Osteoblast (primary cell): ENCODE measurements at regions not wholly inside any gene's neighbourhood (a gene's known extent, or its start where the extent isn't known, plus 50 kb on each side); places are given as distances from the start of the nearest gene placed in this dataset.
A peak's percentile ranks its signal among the peaks of the same experiment; 100 is the strongest.
"Not testable (repeated sequence)": the region's sequence is repeated elsewhere in the genome, so short reads cannot be mapped to it uniquely, and the experiment has no call there.

ENCODE experiments used
- DNase-seq: peaks from one replicate; pipeline ENCODE4 v3.0.0; 2011; ENCODE audit warnings: low spot score, mixed read lengths; ENCODE audit not compliant: insufficient read length; ENCODE audit errors: missing footprints
- H2AFZ ChIP-seq: 2 replicates; pipeline ENCODE4 v1.6.0; 2011; ENCODE audit warnings: mild to moderate bottlenecking, low read length
- H3K27ac ChIP-seq: 2 replicates; pipeline ENCODE4 v1.5.1; 2011; ENCODE audit warnings: mild to moderate bottlenecking, low read depth, low read length, moderate library complexity
- H3K27me3 ChIP-seq: 2 replicates; pipeline ENCODE4 v1.6.0; 2012; ENCODE audit warnings: mild to moderate bottlenecking, control low read depth, inconsistent platforms, low read length, moderate library complexity; ENCODE audit not compliant: insufficient read depth
- H3K36me3 ChIP-seq: 2 replicates; pipeline ENCODE4 v1.5.1; 2011; ENCODE audit warnings: mild to moderate bottlenecking, low read length, control low read depth, moderate library complexity; ENCODE audit not compliant: insufficient read depth
- H3K4me1 ChIP-seq: 2 replicates; pipeline ENCODE4 v1.5.1; 2011; ENCODE audit warnings: mild to moderate bottlenecking, low read length, control low read depth, moderate library complexity; ENCODE audit not compliant: insufficient read depth
- H3K4me2 ChIP-seq: 2 replicates; pipeline ENCODE4 v1.6.0; 2011; ENCODE audit warnings: mild to moderate bottlenecking, low read length; ENCODE audit not compliant: insufficient read depth
- H3K4me3 ChIP-seq: fragments of 200-600 bp; sonication (generic); 3 replicates; pipeline ENCODE4 v1.5.1; 2012; ENCODE audit warnings: mild to moderate bottlenecking, low read length, inconsistent platforms; ENCODE audit not compliant: insufficient read depth
- H3K79me2 ChIP-seq: 2 replicates; pipeline ENCODE4 v1.6.0; 2012; ENCODE audit warnings: mild to moderate bottlenecking, low read length, control low read depth, inconsistent platforms; ENCODE audit not compliant: insufficient read depth
- H3K9me3 ChIP-seq: 2 replicates; pipeline ENCODE4 v1.5.1; 2011; ENCODE audit warnings: low read depth, low read length, control low read depth
- H4K20me1 ChIP-seq: 2 replicates; pipeline ENCODE4 v1.6.0; 2012; ENCODE audit warnings: mild to moderate bottlenecking, low read length, control low read depth; ENCODE audit not compliant: insufficient read depth
- TF ChIP-seq, protein P1 (sequence below): IDR thresholded peaks from 2 replicates; pipeline ENCODE4 v1.5.1; 2011; ENCODE audit warnings: mild to moderate bottlenecking, low read depth, low read length, moderate library complexity; ENCODE audit errors: extremely low read depth

DNA sequence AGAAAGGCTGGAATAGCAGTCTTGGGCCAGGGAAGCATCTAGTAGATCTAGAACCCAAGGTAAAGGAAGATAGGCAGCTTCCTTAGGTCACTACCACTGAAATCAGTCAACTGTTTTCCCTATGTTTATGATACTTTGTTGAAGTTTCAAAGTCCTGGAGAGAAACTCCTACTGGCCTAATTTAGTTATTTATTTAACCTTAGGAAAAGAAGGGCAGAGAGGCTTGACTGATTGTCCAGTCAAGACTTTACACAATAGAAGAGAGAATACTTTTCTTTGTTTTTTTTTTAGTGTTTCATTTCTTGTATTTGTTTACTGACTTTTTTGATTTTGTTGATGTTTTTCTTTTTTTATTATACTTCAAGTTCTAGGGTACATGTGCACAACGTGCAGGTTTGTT, 138.9 kb upstream of the PHYHIPL start:
- no peaks in the 10 kb centered on the region for H3K4me1 ChIP-seq
- H3K4me3 ChIP-seq = no peak overlapping the region
- H3K9me3 ChIP-seq = no peaks in the 10 kb centered on the region
- TF ChIP-seq, protein P1, sequence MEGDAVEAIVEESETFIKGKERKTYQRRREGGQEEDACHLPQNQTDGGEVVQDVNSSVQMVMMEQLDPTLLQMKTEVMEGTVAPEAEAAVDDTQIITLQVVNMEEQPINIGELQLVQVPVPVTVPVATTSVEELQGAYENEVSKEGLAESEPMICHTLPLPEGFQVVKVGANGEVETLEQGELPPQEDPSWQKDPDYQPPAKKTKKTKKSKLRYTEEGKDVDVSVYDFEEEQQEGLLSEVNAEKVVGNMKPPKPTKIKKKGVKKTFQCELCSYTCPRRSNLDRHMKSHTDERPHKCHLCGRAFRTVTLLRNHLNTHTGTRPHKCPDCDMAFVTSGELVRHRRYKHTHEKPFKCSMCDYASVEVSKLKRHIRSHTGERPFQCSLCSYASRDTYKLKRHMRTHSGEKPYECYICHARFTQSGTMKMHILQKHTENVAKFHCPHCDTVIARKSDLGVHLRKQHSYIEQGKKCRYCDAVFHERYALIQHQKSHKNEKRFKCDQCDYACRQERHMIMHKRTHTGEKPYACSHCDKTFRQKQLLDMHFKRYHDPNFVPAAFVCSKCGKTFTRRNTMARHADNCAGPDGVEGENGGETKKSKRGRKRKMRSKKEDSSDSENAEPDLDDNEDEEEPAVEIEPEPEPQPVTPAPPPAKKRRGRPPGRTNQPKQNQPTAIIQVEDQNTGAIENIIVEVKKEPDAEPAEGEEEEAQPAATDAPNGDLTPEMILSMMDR = no peak
- no peaks in the 10 kb centered on the region for H3K36me3 ChIP-seq
- H3K79me2 ChIP-seq = no peaks in the 10 kb centered on the region
- no peak overlapping the region for H3K27ac ChIP-seq
- no peak overlapping the region for H3K4me2 ChIP-seq
- H2AFZ ChIP-seq = no peak overlapping the region
- no peaks in the 10 kb centered on the region for H3K27me3 ChIP-seq
- no peaks in the 10 kb centered on the region for H4K20me1 ChIP-seq
- DNase-seq = no peak

DNA sequence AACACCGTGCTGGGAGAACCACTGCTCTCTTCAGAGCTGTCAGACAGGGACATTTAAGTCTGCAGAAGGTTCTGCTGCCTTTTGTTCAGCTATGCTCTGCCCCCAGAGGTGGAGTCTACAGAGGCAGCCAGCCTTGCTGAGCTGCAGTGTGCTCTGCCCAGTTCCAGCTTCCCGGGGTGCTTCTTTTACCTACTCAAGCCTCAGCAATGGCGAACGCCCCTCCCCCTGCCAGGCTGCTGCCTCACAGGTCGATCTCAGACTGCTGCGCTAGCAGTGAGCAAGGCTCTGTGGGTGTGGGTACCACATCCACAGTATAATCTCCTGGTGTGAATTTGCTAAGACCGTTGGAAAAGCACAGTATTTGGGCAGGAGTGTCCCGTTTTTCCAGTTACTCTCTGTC, 133.1 kb upstream of the PHYHIPL start:
- DNase-seq, H2AFZ ChIP-seq, H3K9me3 ChIP-seq, H3K4me2 ChIP-seq, H3K27me3 ChIP-seq, H4K20me1 ChIP-seq, H3K4me1 ChIP-seq, H3K79me2 ChIP-seq, H3K27ac ChIP-seq, H3K36me3 ChIP-seq: not testable (repeated sequence)
- peak overlapping the region; percentile 16 for H3K4me3 ChIP-seq

DNA sequence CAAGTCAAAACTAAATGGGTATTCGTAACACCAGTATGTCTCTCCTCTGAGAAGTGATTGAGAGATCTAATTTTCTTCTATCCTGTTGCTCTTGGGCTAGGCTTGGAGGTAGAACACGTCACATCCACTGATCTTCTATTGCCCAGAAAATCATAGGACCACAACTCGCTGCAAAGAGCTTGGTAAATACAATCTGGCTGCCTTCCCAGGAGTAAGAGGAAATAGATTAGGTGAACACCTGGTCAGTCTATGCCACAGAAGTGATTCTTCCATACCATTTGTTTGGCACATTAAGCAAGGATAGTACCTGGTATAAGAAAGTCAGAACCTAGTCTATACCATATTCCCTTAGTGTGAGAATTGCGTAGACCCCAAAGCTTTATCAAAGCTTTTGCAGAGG, 129.3 kb upstream of the PHYHIPL start:
- DNase-seq = no peak
- Histone ChIP-seq H3K4me3 (no peak overlapping the region), H3K4me1 (no peaks in the 10 kb centered on the region), H3K27me3 (peaks cover 3% of the 10 kb centered on the region), H3K36me3 (no peaks in the 10 kb centered on the region), H3K79me2 (no peaks in the 10 kb centered on the region), H2AFZ (no peak overlapping the region), H3K9me3 (no peaks in the 10 kb centered on the region), H4K20me1 (no peaks in the 10 kb centered on the region), H3K4me2 (no peak overlapping the region), H3K27ac (no peak overlapping the region)
- TF ChIP-seq, protein P1 = no peak

GRCh38 chr10:59047957-59048618, 128.4 kb upstream of the PHYHIPL start:
- Histone ChIP-seq H3K36me3 (no peaks in the 10 kb centered on the region), H4K20me1 (no peaks in the 10 kb centered on the region), H3K4me3 (no peak overlapping the region), H2AFZ (no peak overlapping the region), H3K4me1 (no peaks in the 10 kb centered on the region), H3K27me3 (peaks cover 3% of the 10 kb centered on the region), H3K79me2 (no peaks in the 10 kb centered on the region), H3K9me3 (no peaks in the 10 kb centered on the region), H3K4me2 (no peak overlapping the region), H3K27ac (no peak overlapping the region)
- no peak for DNase-seq
- TF ChIP-seq, protein P1 = no peak

GRCh38 chr10:59053502-59053901, 122.9 kb upstream of the PHYHIPL start:
- not testable (repeated sequence) for H4K20me1 ChIP-seq, DNase-seq, H3K79me2 ChIP-seq, H3K27me3 ChIP-seq, H3K27ac ChIP-seq, H3K9me3 ChIP-seq, H3K36me3 ChIP-seq, H3K4me1 ChIP-seq, H2AFZ ChIP-seq, H3K4me3 ChIP-seq, H3K4me2 ChIP-seq
